HEK293 (cell line): ENCODE measurements at regions not wholly inside any gene's neighbourhood (a gene's known extent, or its start where the extent isn't known, plus 50 kb on each side); places are given as distances from the start of the nearest gene placed in this dataset.

Experiments used
- CTCF ChIA-PET: fragments of 350-600 bp; formaldehyde crosslinking; extraction: SDS; loops from one replicate; lab custom pipeline; 2021; ENCODE audit warnings: antibody characterized with exemption; lab: Yijun Ruan, JAX
- POLR2A ChIA-PET: fragments of 300-600 bp; formaldehyde crosslinking; extraction: SDS; loops from one replicate; lab custom pipeline; 2020; ENCODE audit warnings: antibody characterized with exemption, inconsistent platforms; lab: Yijun Ruan, JAX
- H3K27ac ChIP-seq: fragments of 200-500 bp; sonication (Bioruptor generic); 2 replicates; pipeline ENCODE4 v1.5.1; 2014; ENCODE audit warnings: low read depth, low read length, control low read depth, inconsistent platforms; ENCODE audit errors: extremely low read depth
- H3K36me3 ChIP-seq, 2 experiments: fragments of 200-500 bp in 1 of 2; sonication (Bioruptor generic) in 1 of 2; 1 replicate in 1 of 2; 2 replicates in 1 of 2; pipeline ENCODE4 v1.5.1; 2014 to 2017; ENCODE audit warnings: inconsistent platforms in 2 of 2, low read length in 2 of 2; ENCODE audit not compliant: control insufficient read depth in 2 of 2, insufficient read depth in 1 of 2
- H3K4me1 ChIP-seq: fragments of 200-500 bp; sonication (Bioruptor generic); 2 replicates; pipeline ENCODE4 v1.5.1; 2014; ENCODE audit warnings: mild to moderate bottlenecking, low read length, inconsistent platforms; ENCODE audit not compliant: control insufficient read depth, insufficient read depth
- H3K4me3 ChIP-seq: 2 replicates; pipeline ENCODE4 v1.5.1; 2011; ENCODE audit warnings: low read depth, mild to moderate bottlenecking, control low read depth, low read length, moderate library complexity
- H3K9me3 ChIP-seq: fragments of 200-500 bp; sonication (Bioruptor generic); 2 replicates; pipeline ENCODE4 v1.5.1; 2014; ENCODE audit warnings: low read depth, low read length, inconsistent platforms; ENCODE audit not compliant: control insufficient read depth, insufficient read depth
- EGR2 ChIP-seq: fragments of 450-650 bp; formaldehyde crosslinking; IDR thresholded peaks from 2 replicates; pipeline ENCODE4 v1.5.1; 2016; ENCODE audit warnings: low read depth, missing biosample characterization, missing genetic modification characterization
- GLI2 ChIP-seq: fragments of 450-650 bp; formaldehyde crosslinking; IDR thresholded peaks from 2 replicates; pipeline ENCODE4; 2017; ENCODE audit warnings: missing biosample characterization, missing genetic modification characterization, low read depth, borderline replicate concordance
- REST ChIP-seq: fragments of 450-650 bp; formaldehyde crosslinking; IDR thresholded peaks from 2 replicates; pipeline ENCODE4 v1.5.1; 2016; ENCODE audit warnings: missing biosample characterization, missing genetic modification characterization
- ZFP69B ChIP-seq: fragments of 450-650 bp; formaldehyde crosslinking; IDR thresholded peaks from 2 replicates; pipeline ENCODE4 v1.5.1; 2016; ENCODE audit warnings: missing biosample characterization, missing genetic modification characterization
- ZNF184 ChIP-seq: fragments of 450-650 bp; IDR thresholded peaks from 2 replicates; pipeline ENCODE4 v1.5.1; 2018; ENCODE audit warnings: missing biosample characterization, mild to moderate bottlenecking, missing genetic modification characterization
- ZNF23 ChIP-seq: fragments of 450-650 bp; formaldehyde crosslinking; IDR thresholded peaks from 2 replicates; pipeline ENCODE4 v1.5.1; 2016; ENCODE audit warnings: missing biosample characterization, missing genetic modification characterization, borderline replicate concordance
- ZNF416 ChIP-seq: fragments of 450-650 bp; formaldehyde crosslinking; IDR thresholded peaks from 2 replicates; pipeline ENCODE4 v1.5.1; 2016; ENCODE audit warnings: missing biosample characterization, missing genetic modification characterization
- ZNF623 ChIP-seq: fragments of 450-650 bp; formaldehyde crosslinking; IDR thresholded peaks from 2 replicates; pipeline ENCODE4 v1.5.1; 2016; ENCODE audit warnings: missing biosample characterization, missing genetic modification characterization
- ZNF776 ChIP-seq: fragments of 450-650 bp; formaldehyde crosslinking; IDR thresholded peaks from 2 replicates; pipeline ENCODE4 v1.5.0; 2017; ENCODE audit warnings: missing biosample characterization, missing genetic modification characterization, borderline replicate concordance
- ZSCAN23 ChIP-seq: fragments of 450-650 bp; formaldehyde crosslinking; IDR thresholded peaks from 2 replicates; pipeline ENCODE4 v1.5.1; 2016; ENCODE audit warnings: missing biosample characterization, missing genetic modification characterization
- TF ChIP-seq, protein P1 (sequence below): fragments of 450-650 bp; formaldehyde crosslinking; optimal IDR thresholded peaks from 2 replicates; pipeline ENCODE3; 2016; ENCODE audit warnings: missing biosample characterization, mild to moderate bottlenecking, missing genetic modification characterization
- TF ChIP-seq, protein P2 (sequence below): fragments of 450-650 bp; formaldehyde crosslinking; IDR thresholded peaks from 2 replicates; pipeline ENCODE4 v1.5.1; 2016; ENCODE audit warnings: missing biosample characterization, missing genetic modification characterization, low read depth

- H3K36me3 ChIP-seq: no peaks in the 10 kb centered on the region
- CTCF ChIA-PET: interaction anchor here (0.7 to 1.2 kb wide), 3 partner anchors 9 to 217 kb away, joined by 3 read pairs; no protein-coding TSS in a partner anchor
- no peak overlapping the region for H3K27ac ChIP-seq
- TF ChIP-seq, protein P1, sequence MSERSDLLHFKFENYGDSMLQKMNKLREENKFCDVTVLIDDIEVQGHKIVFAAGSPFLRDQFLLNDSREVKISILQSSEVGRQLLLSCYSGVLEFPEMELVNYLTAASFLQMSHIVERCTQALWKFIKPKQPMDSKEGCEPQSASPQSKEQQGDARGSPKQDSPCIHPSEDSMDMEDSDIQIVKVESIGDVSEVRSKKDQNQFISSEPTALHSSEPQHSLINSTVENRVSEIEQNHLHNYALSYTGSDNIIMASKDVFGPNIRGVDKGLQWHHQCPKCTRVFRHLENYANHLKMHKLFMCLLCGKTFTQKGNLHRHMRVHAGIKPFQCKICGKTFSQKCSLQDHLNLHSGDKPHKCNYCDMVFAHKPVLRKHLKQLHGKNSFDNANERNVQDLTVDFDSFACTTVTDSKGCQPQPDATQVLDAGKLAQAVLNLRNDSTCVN (tag by site-specific recombination): no peak
- TF ChIP-seq GLI2 (no peak), EGR2 (tag by site-specific recombination) (no peak)
- H3K9me3 ChIP-seq: no peaks in the 10 kb centered on the region
- no peaks in the 10 kb centered on the region for H3K4me1 ChIP-seq
- H3K4me3 ChIP-seq: no peak overlapping the region
- POLR2A ChIA-PET: no interaction called here
Measured at GRCh38 chr6:134551245-134551960, 233.5 kb upstream of the SGK1 start.

GRCh38 chr6:134550604-134551003, 232.7 kb upstream of the SGK1 start:
- Histone ChIP-seq H3K4me3 (no peak overlapping the region), H3K9me3 (no peaks in the 10 kb centered on the region), H3K36me3 (no peaks in the 10 kb centered on the region), H3K27ac (no peak overlapping the region), H3K4me1 (no peaks in the 10 kb centered on the region)
- ChIA-PET CTCF (interaction anchor here (0.7 kb wide), 1 partner anchor 1995 kb away, joined by 3 read pairs; no protein-coding TSS in a partner anchor), POLR2A (interaction anchor here (0.7 kb wide), 1 partner anchor 255 kb away, joined by 3 read pairs; no protein-coding TSS in a partner anchor)
- TF ChIP-seq ZNF776 (tag by site-specific recombination) (no peak), REST (tag by site-specific recombination) (no peak), ZNF623 (tag by site-specific recombination) (no peak), ZNF23 (tag by site-specific recombination) (no peak), ZFP69B (tag by site-specific recombination) (no peak), ZNF184 (tag by site-specific recombination) (no peak), ZNF416 (tag by site-specific recombination) (no peak)

GRCh38 chr6:134549854-134550253, 231.9 kb upstream of the SGK1 start:
- Histone ChIP-seq H3K9me3 (no peaks in the 10 kb centered on the region), H3K4me3 (no peak overlapping the region), H3K27ac (no peak overlapping the region), H3K4me1 (no peaks in the 10 kb centered on the region), H3K36me3 (no peaks in the 10 kb centered on the region)
- POLR2A ChIA-PET: no interaction called here
- CTCF ChIA-PET: interaction anchor here (0.8 kb wide), 1 partner anchor 113 kb away, joined by 3 read pairs; no protein-coding TSS in a partner anchor
- TF ChIP-seq, protein P2, sequence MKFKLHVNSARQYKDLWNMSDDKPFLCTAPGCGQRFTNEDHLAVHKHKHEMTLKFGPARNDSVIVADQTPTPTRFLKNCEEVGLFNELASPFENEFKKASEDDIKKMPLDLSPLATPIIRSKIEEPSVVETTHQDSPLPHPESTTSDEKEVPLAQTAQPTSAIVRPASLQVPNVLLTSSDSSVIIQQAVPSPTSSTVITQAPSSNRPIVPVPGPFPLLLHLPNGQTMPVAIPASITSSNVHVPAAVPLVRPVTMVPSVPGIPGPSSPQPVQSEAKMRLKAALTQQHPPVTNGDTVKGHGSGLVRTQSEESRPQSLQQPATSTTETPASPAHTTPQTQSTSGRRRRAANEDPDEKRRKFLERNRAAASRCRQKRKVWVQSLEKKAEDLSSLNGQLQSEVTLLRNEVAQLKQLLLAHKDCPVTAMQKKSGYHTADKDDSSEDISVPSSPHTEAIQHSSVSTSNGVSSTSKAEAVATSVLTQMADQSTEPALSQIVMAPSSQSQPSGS: no peak
- TF ChIP-seq ZSCAN23 (tag by site-specific recombination): no peak
